Lung (tissue), 11 donors: ENCODE measurements at regions not wholly inside any gene's neighbourhood (a gene's known extent, or its start where the extent isn't known, plus 50 kb on each side); places are given as distances from the start of the nearest gene placed in this dataset.

Source experiments
- ATAC-seq: fragments of 200-7000 bp; cut with Tn5 transposase; one replicate; pipeline ENCODE4 v1.9.1; 2020; ENCODE audit warnings: moderate number of reproducible peaks; ENCODE audit not compliant: insufficient read depth, low FRiP score
- DNase-seq, 3 donors: peaks; one replicate each; pipeline ENCODE4 v3.0.0-alpha.2; 2013 to 2017
- H3K27ac ChIP-seq, 2 donors: one replicate each; pipeline ENCODE4 v1.5.1; 2013; ENCODE audit warnings: mild to moderate bottlenecking in 2 of 2, moderate library complexity in 2 of 2, control low read depth in 1 of 2, inconsistent platforms in 1 of 2, low read depth in 1 of 2, low read length in 1 of 2
- H3K27me3 ChIP-seq, 3 donors: one replicate each; pipeline ENCODE4 v1.5.1; 2013; ENCODE audit warnings: low read length in 2 of 3; ENCODE audit not compliant: control insufficient read depth in 3 of 3, insufficient read depth in 3 of 3
- H3K36me3 ChIP-seq, 4 donors: one replicate each; pipeline ENCODE4 v1.5.1; 2013; ENCODE audit warnings: low read length in 4 of 4, mild to moderate bottlenecking in 1 of 4, moderate library complexity in 1 of 4; ENCODE audit not compliant: control insufficient read depth in 4 of 4, insufficient read depth in 4 of 4
- H3K4me1 ChIP-seq, 5 donors: one replicate each; pipeline ENCODE4 v1.5.1; 2013; ENCODE audit warnings: low read length in 5 of 5, mild to moderate bottlenecking in 2 of 5, moderate library complexity in 1 of 5; ENCODE audit not compliant: control insufficient read depth in 5 of 5, insufficient read depth in 5 of 5
- H3K4me3 ChIP-seq: one replicate; pipeline ENCODE4 v1.5.1; 2013; ENCODE audit warnings: mild to moderate bottlenecking, control low read depth, moderate library complexity
- H3K9ac ChIP-seq, 2 donors: one replicate each; pipeline ENCODE4 v1.5.1; 2013; ENCODE audit warnings: low read length in 2 of 2, control low read depth in 1 of 2; ENCODE audit not compliant: insufficient read depth in 1 of 2
- H3K9me3 ChIP-seq, 4 donors: one replicate each; pipeline ENCODE4 v1.5.1; 2013; ENCODE audit warnings: low read length in 3 of 4, mild to moderate bottlenecking in 1 of 4, moderate library complexity in 1 of 4; ENCODE audit not compliant: control insufficient read depth in 4 of 4, insufficient read depth in 3 of 4
- CTCF ChIP-seq: IDR thresholded peaks from 2 replicates; pipeline ENCODE4 v1.5.1; 2012; ENCODE audit warnings: mild to moderate bottlenecking; ENCODE audit errors: control extremely low read depth, extremely low read depth
- WGBS, 2 donors: extraction: QIAGEN DNeasy Blood & Tissue Kit; methylation state at CpG; one replicate each; pipeline ENCODE4 v1.1.7; 2013; 5-methylcytosine and 5-hydroxymethylcytosine counted together
- donor health status: control.
- donor health status: control.
- donor health status: Bipolar disorder and iron deficiency.
- donor health status: healthy.
- donor health status: DM: yes; HTN: yes; CAD: no.

GRCh38 chr12:15033029-15033428 is 60.2 kb downstream of the PDE6H start:
- 87 to 100% methylated on average over 1 of the region's 1 CpG for WGBS, 2 donors

GRCh38 chr12:15033641-15034040 is 60.8 kb downstream of the PDE6H start:
- Histone ChIP-seq H3K36me3 (no peaks in the 10 kb centered on the region), H3K27me3 (no peaks in the 10 kb centered on the region), H3K9ac (no peak overlapping the region), H3K27ac (no peak overlapping the region), H3K4me1 (peaks cover 0 to 4% (median 0%) of the 10 kb centered on the region in 5 donors), H3K9me3 (no peaks in the 10 kb centered on the region), H3K4me3 (no peak overlapping the region)
- no peak for TF ChIP-seq CTCF
- DNase-seq (peak; percentile 24 to 33 (median 25)), ATAC-seq (no peak)
- 44 to 61% methylated on average over 3 of the region's 3 CpGs for WGBS, 2 donors

More at GRCh38 chr12:15033029-15033428, 60.2 kb downstream of the PDE6H start:
- H3K27me3 ChIP-seq: no peaks in the 10 kb centered on the region
- ATAC-seq (no peak), DNase-seq (no peak)
- H3K9me3 ChIP-seq: no peaks in the 10 kb centered on the region
- no peak overlapping the region for H3K4me3 ChIP-seq
- no peaks in the 10 kb centered on the region for H3K36me3 ChIP-seq
- TF ChIP-seq CTCF: no peak
- peaks cover 0 to 4% (median 0%) of the 10 kb centered on the region in 5 donors for H3K4me1 ChIP-seq
- no peak overlapping the region for H3K9ac ChIP-seq
- H3K27ac ChIP-seq: no peak overlapping the region

- Histone ChIP-seq H3K27ac (no peak overlapping the region), H3K4me1 (peaks cover 0 to 4% (median 0%) of the 10 kb centered on the region in 5 donors), H3K36me3 (no peaks in the 10 kb centered on the region), H3K4me3 (no peak overlapping the region), H3K9ac (no peak overlapping the region), H3K9me3 (no peaks in the 10 kb centered on the region), H3K27me3 (no peaks in the 10 kb centered on the region)
- ATAC-seq (no peak), DNase-seq (no peak)
- 82 to 85% methylated on average over 3 of the region's 3 CpGs for WGBS, 2 donors
- no peak for TF ChIP-seq CTCF
Observed at GRCh38 chr12:15035185-15035584, 62.3 kb downstream of the PDE6H start.

- H3K9me3 ChIP-seq: no peaks in the 10 kb centered on the region
- H3K27ac ChIP-seq: no peak overlapping the region
- no peak for TF ChIP-seq CTCF
- H3K36me3 ChIP-seq: no peaks in the 10 kb centered on the region
- H3K27me3 ChIP-seq: no peaks in the 10 kb centered on the region
- DNase-seq (no peak), ATAC-seq (no peak)
- H3K9ac ChIP-seq: no peak overlapping the region
- 67 to 73% methylated on average over 12 of the region's 12 CpGs for WGBS, 2 donors
- H3K4me3 ChIP-seq: no peak overlapping the region
- peaks cover 0 to 4% (median 0%) of the 10 kb centered on the region in 5 donors for H3K4me1 ChIP-seq
Observed at GRCh38 chr12:15037091-15037687, 64.3 kb downstream of the PDE6H start.
